Hindlimb muscle (tissue), 1 donor: ENCODE measurements at regions not wholly inside any gene's neighbourhood (a gene's known extent, or its start where the extent isn't known, plus 50 kb on each side); places are given as distances from the start of the nearest gene placed in this dataset.

ENCODE experiments used
- DNase-seq: peaks from one replicate; pipeline ENCODE4 v3.0.0-alpha.2; 2013

GRCh38 chr4:177109769-177110168 lies 199.9 kb upstream of the NEIL3 start:
- no peak for DNase-seq

DNA sequence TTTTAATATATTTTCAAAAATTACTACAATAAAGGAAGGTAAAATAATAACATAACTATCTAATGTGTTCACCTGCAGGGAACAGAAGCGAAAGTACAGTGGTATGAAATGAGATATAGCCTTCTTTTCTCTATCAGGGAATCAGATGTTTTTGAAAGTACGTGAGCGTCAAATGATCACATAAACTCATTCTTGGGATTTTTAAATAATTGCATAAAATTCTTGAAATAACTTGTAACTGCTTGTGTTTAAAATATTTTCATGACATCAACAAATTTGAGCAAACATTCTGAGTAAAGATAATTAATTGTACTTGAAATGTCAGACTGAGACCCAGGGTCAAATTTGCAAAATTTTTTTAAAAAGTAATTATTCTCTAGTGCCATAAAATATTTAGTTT lies 193.5 kb upstream of the NEIL3 start:
- no peak for DNase-seq

- no peak for DNase-seq
Measured at GRCh38 chr4:177117256-177117655, 192.4 kb upstream of the NEIL3 start.

DNA sequence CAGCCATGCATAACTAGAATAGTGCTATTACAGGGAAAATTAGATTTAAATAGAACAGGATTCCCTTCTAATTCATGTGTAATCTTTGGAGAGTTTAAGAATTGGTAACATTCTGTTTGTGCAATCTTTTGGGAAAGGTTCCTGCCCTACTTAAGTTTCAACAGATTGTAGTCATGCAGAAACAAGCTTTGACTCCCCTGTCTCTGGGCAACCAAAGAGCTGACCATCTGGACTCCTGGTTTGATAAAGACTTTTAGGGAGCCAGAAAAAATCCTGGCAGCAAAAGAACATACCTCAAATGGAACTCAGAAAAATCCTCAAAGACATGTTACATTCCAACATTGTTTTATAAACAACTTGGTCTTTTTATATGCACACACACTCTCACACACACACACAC lies 191.1 kb upstream of the NEIL3 start:
- DNase-seq = no peak

- DNase-seq = no peak
Measured at GRCh38 chr4:177119021-177119471, 190.6 kb upstream of the NEIL3 start.

GRCh38 chr4:177119691-177120090 lies 190.0 kb upstream of the NEIL3 start:
- DNase-seq = no peak

DNA sequence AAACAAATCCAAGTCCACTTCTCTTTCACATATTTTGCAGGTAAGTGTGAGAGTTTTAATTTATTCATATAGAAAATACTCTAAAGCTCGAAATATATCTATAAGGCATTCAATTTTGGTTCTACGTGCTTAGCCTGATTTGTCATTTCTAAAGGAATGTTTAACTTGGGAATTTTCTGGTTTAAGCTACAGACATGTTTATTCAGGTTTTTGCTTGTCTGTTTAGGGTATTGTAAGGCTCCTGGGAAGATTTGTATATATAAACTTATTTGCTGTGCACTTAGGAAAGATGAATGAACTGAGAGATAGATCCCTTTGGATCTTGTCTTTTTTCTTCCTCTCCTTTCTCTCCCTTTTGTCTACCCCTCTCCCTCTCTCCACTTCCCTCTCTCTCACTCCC lies 185.9 kb upstream of the NEIL3 start:
- DNase-seq = no peak

DNA sequence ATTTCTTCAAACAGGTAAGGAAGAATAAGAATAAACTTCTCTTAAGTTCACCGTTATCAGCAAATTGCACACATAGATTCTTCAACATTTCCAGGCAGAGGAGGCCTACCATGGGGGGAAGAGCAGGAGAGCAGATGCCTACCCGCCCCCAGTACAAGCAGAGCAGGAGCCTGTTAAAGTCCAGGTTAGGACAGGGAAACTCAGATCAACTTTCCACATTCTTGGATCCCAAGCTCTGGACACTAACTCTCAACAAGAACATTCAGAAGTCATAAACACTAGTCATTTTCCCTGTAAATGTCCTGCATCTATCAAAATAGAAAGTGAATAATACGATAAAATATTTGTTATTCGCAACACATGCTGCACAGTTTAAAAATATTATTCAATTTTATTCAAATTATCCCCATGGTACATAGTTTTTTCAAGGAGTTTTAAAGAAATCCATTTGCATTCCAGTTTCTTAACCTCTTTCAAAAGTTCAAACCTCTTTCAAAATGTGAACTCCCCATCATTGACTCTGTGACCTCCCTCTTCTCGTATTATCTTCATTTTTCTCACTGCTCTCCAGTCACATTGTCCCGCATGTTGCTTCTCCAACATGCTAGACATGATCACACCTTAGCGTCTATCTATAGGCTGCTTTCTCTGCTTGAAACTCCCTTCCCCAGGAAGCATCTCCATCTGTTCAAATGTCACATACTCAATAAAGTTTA lies 185.2 kb upstream of the NEIL3 start:
- DNase-seq = no peak

- no peak for DNase-seq
Measured at GRCh38 chr4:177125656-177126055, 184.0 kb upstream of the NEIL3 start.

- no peak for DNase-seq
Measured at GRCh38 chr4:177127658-177128057, 182.0 kb upstream of the NEIL3 start.

- DNase-seq = no peak
Measured at GRCh38 chr4:177128306-177128705, 181.4 kb upstream of the NEIL3 start.

DNA sequence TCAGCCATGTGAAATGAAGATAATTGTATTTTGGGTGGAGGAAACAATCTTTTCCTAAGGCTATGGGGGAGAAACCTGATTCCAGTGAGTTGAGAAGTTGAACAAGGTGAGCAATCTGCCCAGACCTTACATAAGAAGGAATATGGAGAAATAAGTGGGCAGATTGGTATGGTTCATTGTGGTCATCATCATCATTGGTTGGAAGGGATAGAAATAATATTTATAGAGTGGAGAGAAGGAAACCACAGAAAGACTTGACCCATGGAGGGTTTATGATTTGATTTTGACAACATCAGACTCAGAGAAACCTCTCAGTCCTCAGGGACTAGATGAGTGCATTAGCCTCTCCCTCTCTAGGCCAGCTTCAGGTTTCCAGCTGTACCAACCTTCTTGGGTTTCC lies 177.9 kb upstream of the NEIL3 start:
- DNase-seq = no peak

GRCh38 chr4:177147668-177148067 lies 162.0 kb upstream of the NEIL3 start:
- no peak for DNase-seq

DNA sequence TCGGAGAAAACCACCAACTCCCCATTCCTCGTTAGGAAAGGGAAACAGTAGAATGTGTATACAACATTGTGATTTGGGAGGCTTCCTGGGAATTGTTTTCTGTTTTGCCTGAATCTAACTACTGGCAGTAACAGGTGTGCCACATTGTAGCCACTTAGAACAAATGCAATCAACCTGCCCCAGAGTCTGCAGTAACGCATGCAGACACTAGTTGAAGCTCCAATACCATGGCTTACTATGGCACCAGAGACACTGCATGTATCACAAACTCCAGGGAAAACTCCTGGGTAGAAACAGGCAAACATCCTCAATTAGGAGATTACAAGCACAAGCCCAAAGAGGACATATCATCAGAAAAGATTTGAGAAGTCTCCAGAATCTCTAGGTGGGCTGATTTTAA lies 154.2 kb upstream of the NEIL3 start:
- no peak for DNase-seq

DNA sequence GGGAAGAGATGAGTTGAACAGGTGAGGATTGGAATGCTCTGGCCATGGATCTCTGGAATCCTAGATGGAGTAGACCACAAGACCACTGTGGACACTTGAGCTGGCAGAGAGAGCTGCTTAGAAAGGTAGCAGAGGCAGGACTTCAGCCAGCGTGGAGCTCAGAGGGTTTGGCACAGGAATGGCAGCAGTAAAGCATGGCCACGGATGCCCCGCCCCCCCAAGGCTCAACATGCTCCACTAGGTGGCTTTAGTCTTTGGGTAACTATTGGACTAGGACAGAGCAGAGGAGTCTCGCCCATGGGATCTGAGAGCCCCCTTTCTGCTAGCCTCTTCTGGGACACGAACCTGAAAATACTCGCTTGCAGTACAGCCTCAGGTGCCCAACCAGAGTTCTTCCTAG lies 150.1 kb upstream of the NEIL3 start:
- no peak for DNase-seq

- no peak for DNase-seq
Measured at GRCh38 chr4:177161781-177162180, 147.9 kb upstream of the NEIL3 start.

DNA sequence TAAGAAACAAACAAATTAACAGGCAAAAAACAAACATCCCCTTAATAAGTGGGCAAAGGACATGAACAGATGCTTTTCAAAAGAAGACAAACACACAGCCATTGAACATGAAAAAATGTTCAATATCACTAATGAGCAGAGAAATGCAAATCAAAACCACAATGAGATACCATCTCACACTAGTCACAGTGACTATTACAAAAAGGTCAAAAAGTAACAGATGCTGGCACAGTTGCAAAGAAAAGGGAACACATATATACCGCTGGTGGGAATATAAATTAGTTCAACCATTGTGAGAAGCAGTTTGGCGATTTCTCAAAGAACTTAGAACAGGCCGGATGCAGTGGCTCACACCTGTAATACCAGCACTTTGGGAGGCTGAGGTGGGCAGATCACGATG lies 146.1 kb upstream of the NEIL3 start:
- no peak for DNase-seq

GRCh38 chr4:177171588-177171987 lies 138.1 kb upstream of the NEIL3 start:
- no peak for DNase-seq

DNA sequence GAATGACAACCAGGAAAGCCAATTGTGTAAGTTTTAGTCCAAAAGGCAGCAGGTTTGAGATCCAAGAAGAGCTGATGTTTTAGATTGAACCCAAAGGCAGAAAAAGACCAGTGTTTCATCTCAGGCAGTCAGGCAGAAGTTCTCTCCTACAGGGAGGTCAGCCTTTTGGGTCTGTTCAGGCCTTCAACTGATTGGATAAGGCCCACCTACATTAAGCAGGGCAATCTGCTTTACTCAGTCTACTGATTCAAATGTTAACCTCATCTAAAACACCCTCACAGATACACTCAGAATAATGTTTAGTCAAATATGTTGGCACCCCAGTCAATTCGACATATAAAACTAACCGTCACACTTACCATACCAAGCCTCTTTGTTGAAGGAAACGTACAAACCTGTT lies 134.2 kb upstream of the NEIL3 start:
- DNase-seq = no peak

DNA sequence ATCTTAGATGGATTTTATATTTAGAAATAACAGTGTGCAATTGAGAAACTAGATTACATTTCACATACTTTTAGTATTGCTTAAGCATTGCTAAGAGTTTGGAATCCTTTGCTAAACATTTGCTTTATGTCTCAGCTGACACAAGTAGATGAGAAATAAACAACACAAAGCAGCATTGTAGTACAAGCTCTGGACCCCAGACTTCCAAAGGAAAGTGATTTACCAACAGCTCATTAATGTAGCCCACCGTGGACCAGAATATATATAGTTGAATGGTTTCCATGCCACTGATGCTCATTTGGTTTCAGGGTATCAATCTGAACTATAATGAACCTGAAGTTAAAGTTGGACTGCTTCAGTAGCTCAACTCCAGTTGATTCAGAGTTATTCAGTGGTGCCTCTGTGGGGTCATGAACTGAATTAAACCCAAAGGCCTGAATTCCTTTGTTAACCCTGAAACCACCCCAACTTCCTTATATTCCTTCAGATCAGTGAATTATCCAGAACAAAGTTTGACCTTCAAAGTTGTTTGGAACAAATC lies 132.1 kb upstream of the NEIL3 start:
- no peak for DNase-seq

GRCh38 chr4:177178246-177178645 lies 131.4 kb upstream of the NEIL3 start:
- peak; percentile 17 for DNase-seq

DNA sequence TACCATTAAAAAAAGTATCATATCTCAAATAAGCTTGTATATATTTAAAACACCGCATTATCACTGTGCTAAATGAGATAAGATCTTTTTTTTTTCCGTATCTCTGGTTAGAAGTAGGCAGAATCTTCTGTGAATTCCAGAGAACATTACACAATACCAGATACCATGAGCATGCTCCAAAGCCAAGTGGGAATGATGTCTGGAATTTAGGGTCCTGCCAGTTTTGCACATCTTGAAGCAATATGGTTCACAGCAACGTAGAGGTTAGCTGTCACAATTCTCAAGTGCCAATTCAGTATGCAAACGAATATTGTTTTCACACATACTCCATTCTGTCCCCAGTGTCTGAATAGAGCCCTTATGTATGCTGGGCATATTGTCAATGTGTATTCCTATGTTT lies 127.5 kb upstream of the NEIL3 start:
- DNase-seq = no peak

- DNase-seq = no peak
Measured at GRCh38 chr4:177182728-177183127, 126.9 kb upstream of the NEIL3 start.

GRCh38 chr4:177185151-177185550 lies 124.5 kb upstream of the NEIL3 start:
- DNase-seq = no peak

GRCh38 chr4:177185579-177185978 lies 124.1 kb upstream of the NEIL3 start:
- no peak for DNase-seq
